ENCODE measurements at regions not wholly inside any gene's neighbourhood (a gene's known extent, or its start where the extent isn't known, plus 50 kb on each side); places are given as distances from the start of the nearest gene placed in this dataset.
"Not testable (repeated sequence)": the region's sequence is repeated elsewhere in the genome, so short reads cannot be mapped to it uniquely, and the experiment has no call there.

- Histone ChIP-seq H3K9me3 (no peaks in the 10 kb centered on the region), H3K36me3 (no peaks in the 10 kb centered on the region), H3K27ac (no peak overlapping the region), H3K4me1 (no peaks in the 10 kb centered on the region), H3K4me3 (no peak overlapping the region), H3K27me3 (no peaks in the 10 kb centered on the region)
- TF ChIP-seq CTCF (IDR thresholded peaks at IDR 0.05) (no peak), POLR2A (IDR thresholded peaks at IDR 0.05) (no peak)
- DNase-seq: no peak
Measured at GRCh38 chr11:70559516-70559915, 161.2 kb downstream of the CTTN start.

- H3K4me1 ChIP-seq, H3K36me3 ChIP-seq, DNase-seq, H3K9me3 ChIP-seq, H3K4me3 ChIP-seq, H3K27ac ChIP-seq, H3K27me3 ChIP-seq: not testable (repeated sequence)
Measured at GRCh38 chr11:70560621-70561020, 162.3 kb downstream of the CTTN start.

GRCh38 chr11:70566768-70567530, 168.6 kb downstream of the CTTN start:
- Histone ChIP-seq H3K9me3 (no peaks in the 10 kb centered on the region), H3K4me1 (peaks cover 0 to 17% (median 0%) of the 10 kb centered on the region in 4 donors), H3K36me3 (no peaks in the 10 kb centered on the region), H3K27ac (no peak overlapping the region), H3K27me3 (no peaks in the 10 kb centered on the region), H3K4me3 (no peak overlapping the region)
- no peak for DNase-seq
- TF ChIP-seq POLR2A (IDR thresholded peaks at IDR 0.05): no peak
- TF ChIP-seq CTCF (IDR thresholded peaks at IDR 0.05): no peak

- Histone ChIP-seq H3K36me3 (no peaks in the 10 kb centered on the region), H3K4me3 (peak overlapping the region in 3 of 4 donors; percentile 21 to 45 (median 42)), H3K9me3 (no peaks in the 10 kb centered on the region), H3K27me3 (no peaks in the 10 kb centered on the region), H3K4me1 (peaks cover 0 to 17% (median 0%) of the 10 kb centered on the region in 4 donors), H3K27ac (peak overlapping the region; percentile 42 to 73 (median 62))
- no peak for DNase-seq
- no peak for TF ChIP-seq CTCF (IDR thresholded peaks at IDR 0.05)
- TF ChIP-seq POLR2A (IDR thresholded peaks at IDR 0.05): no peak
Measured at GRCh38 chr11:70567680-70568034, 169.3 kb downstream of the CTTN start.

GRCh38 chr11:70568035-70568813, 169.9 kb downstream of the CTTN start:
- H3K27me3 ChIP-seq: no peaks in the 10 kb centered on the region
- peak overlapping the region in 3 of 4 donors; percentile 21 to 45 (median 42) for H3K4me3 ChIP-seq
- H3K36me3 ChIP-seq: no peaks in the 10 kb centered on the region
- no peaks in the 10 kb centered on the region for H3K9me3 ChIP-seq
- DNase-seq: peak in 2 of 3 donors; percentile 69 to 70
- H3K4me1 ChIP-seq: peaks cover 0 to 17% (median 0%) of the 10 kb centered on the region in 4 donors
- H3K27ac ChIP-seq: peak overlapping the region; percentile 42 to 73 (median 62)
- TF ChIP-seq POLR2A (IDR thresholded peaks at IDR 0.05) (peak; percentile 27 to 34), CTCF (IDR thresholded peaks at IDR 0.05) (peak in 2 of 6 experiments; percentile 9 to 43)
